HEK293T (cell line): ENCODE measurements at regions not wholly inside any gene's neighbourhood (a gene's known extent, or its start where the extent isn't known, plus 50 kb on each side); places are given as distances from the start of the nearest gene placed in this dataset.

ENCODE experiments used
- CTCF ChIA-PET: fragments of 350-600 bp; formaldehyde crosslinking; extraction: SDS; loops from one replicate; lab custom pipeline; 2021; ENCODE audit warnings: antibody characterized with exemption, inconsistent platforms; lab: Yijun Ruan, JAX
- POLR2A ChIA-PET: fragments of 350-600 bp; formaldehyde crosslinking; extraction: SDS; loops from one replicate; lab custom pipeline; 2020; ENCODE audit warnings: antibody characterized with exemption, inconsistent platforms; lab: Yijun Ruan, JAX
- DNase-seq: peaks from one replicate; pipeline ENCODE4 v3.0.0; 2012; ENCODE audit warnings: mixed read lengths; ENCODE audit errors: extremely low spot score
- ARNT ChIP-seq: fragments of 450-650 bp; IDR thresholded peaks from 2 replicates; pipeline ENCODE4 v1.6.1; 2017; ENCODE audit warnings: mild to moderate bottlenecking
- BHLHE40 ChIP-seq: fragments of 450-650 bp; IDR thresholded peaks from 2 replicates; pipeline ENCODE4 v1.6.1; 2016; ENCODE audit warnings: mild to moderate bottlenecking, moderate library complexity, borderline replicate concordance
- CTBP1 ChIP-seq: fragments of 450-650 bp; IDR thresholded peaks from 2 replicates; pipeline ENCODE4 v1.6.1; 2016; ENCODE audit warnings: borderline replicate concordance
- ELF4 ChIP-seq: fragments of 450-650 bp; IDR thresholded peaks from 2 replicates; pipeline ENCODE4 v1.6.1; 2017; ENCODE audit warnings: antibody characterized with exemption
- FOXA1 ChIP-seq: fragments of 450-650 bp; IDR thresholded peaks from 2 replicates; pipeline ENCODE4 v1.6.1; 2016; ENCODE audit warnings: mild to moderate bottlenecking
- FOXK2 ChIP-seq: fragments of 450-650 bp; IDR thresholded peaks from 2 replicates; pipeline ENCODE4 v1.6.1; 2016; ENCODE audit warnings: mild to moderate bottlenecking
- FOXM1 ChIP-seq: fragments of 450-650 bp; IDR thresholded peaks from 2 replicates; pipeline ENCODE4 v1.6.1; 2017; ENCODE audit warnings: mild to moderate bottlenecking, borderline replicate concordance
- HDGF ChIP-seq: fragments of 450-650 bp; IDR thresholded peaks from 2 replicates; pipeline ENCODE4 v1.6.1; 2017; ENCODE audit warnings: antibody characterized with exemption, borderline replicate concordance
- L3MBTL2 ChIP-seq: fragments of 450-650 bp; conservative IDR thresholded peaks from 2 replicates; pipeline ENCODE4 v1.6.1; 2016; ENCODE audit warnings: mild to moderate bottlenecking
- LEF1 ChIP-seq: fragments of 450-650 bp; IDR thresholded peaks from 2 replicates; pipeline ENCODE4 v1.6.1; 2017; ENCODE audit warnings: mild to moderate bottlenecking, borderline replicate concordance
- NFRKB ChIP-seq: fragments of 450-650 bp; IDR thresholded peaks from 2 replicates; pipeline ENCODE4 v1.6.1; 2016; ENCODE audit warnings: mild to moderate bottlenecking, moderate library complexity
- PKNOX1 ChIP-seq: fragments of 450-650 bp; IDR thresholded peaks from 2 replicates; pipeline ENCODE4 v1.6.1; 2016
- SP1 ChIP-seq: fragments of 450-650 bp; IDR thresholded peaks from 2 replicates; pipeline ENCODE4 v1.6.1; 2017
- SUZ12 ChIP-seq: fragments of 450-650 bp; IDR thresholded peaks from 2 replicates; pipeline ENCODE4 v1.6.1; 2016; ENCODE audit warnings: mild to moderate bottlenecking
- TARDBP ChIP-seq: fragments of 450-650 bp; IDR thresholded peaks from 2 replicates; pipeline ENCODE4 v1.6.1; 2016
- ZNF384 ChIP-seq: fragments of 450-650 bp; IDR thresholded peaks from 2 replicates; pipeline ENCODE4 v1.6.1; 2016

- no peak for DNase-seq
- ChIA-PET CTCF (interaction anchor here (0.8 to 1.2 kb wide), 2 partner anchors 14 to 19 kb away, joined by 3 to 4 read pairs; no protein-coding TSS in a partner anchor), POLR2A (no interaction called here)
- TF ChIP-seq FOXK2, result no peak
These were observed 68.7 kb upstream of the PAX7 start for GRCh38 chr1:18561967-18562366.

- no peak for TF ChIP-seq PKNOX1
- no peak for TF ChIP-seq CTBP1
- no peak for DNase-seq
- CTCF ChIA-PET, result interaction anchor here (0.6 to 1.4 kb wide), 2 partner anchors 8 to 10 kb away, joined by 3 to 6 read pairs; no protein-coding TSS in a partner anchor
- POLR2A ChIA-PET, result no interaction called here
These were observed 66.0 kb upstream of the PAX7 start for GRCh38 chr1:18564676-18565075.

- ChIA-PET POLR2A (no interaction called here), CTCF (interaction anchor here (1.4 kb wide), 1 partner anchor 9 kb away, joined by 3 read pairs; no protein-coding TSS in a partner anchor)
- TF ChIP-seq PKNOX1 (no peak), TARDBP (no peak), CTBP1 (no peak)
- DNase-seq, result no peak
These were observed 65.3 kb upstream of the PAX7 start for GRCh38 chr1:18565321-18565720.

GRCh38 chr1:18568489-18568888 is 62.2 kb upstream of the PAX7 start:
- no peak for DNase-seq
- TF ChIP-seq HDGF (no peak), FOXM1 (no peak), L3MBTL2 (no peak), TARDBP (no peak), LEF1 (no peak), SUZ12 (no peak), FOXK2 (no peak), FOXA1 (no peak)
- CTCF ChIA-PET, result interaction anchor here (0.5 kb wide), 1 partner anchor 823 kb away, joined by 3 read pairs; no protein-coding TSS in a partner anchor
- POLR2A ChIA-PET, result no interaction called here

- DNase-seq, result no peak
- TF ChIP-seq NFRKB, result no peak
- POLR2A ChIA-PET, result no interaction called here
- CTCF ChIA-PET, result no interaction called here
These were observed 61.4 kb upstream of the PAX7 start for GRCh38 chr1:18569251-18569650.

GRCh38 chr1:18569811-18570545 is 60.7 kb upstream of the PAX7 start:
- TF ChIP-seq NFRKB (no peak), HDGF (no peak), FOXM1 (no peak), ZNF384 (no peak), ELF4 (no peak)
- CTCF ChIA-PET, result no interaction called here
- DNase-seq, result no peak
- POLR2A ChIA-PET, result no interaction called here

- DNase-seq, result no peak
- ChIA-PET CTCF (interaction anchor here (0.7 to 2.5 kb wide), 2 partner anchors 10 kb away, joined by 3 to 7 read pairs; no protein-coding TSS in a partner anchor), POLR2A (no interaction called here)
- TF ChIP-seq FOXK2 (no peak), NFRKB (no peak), PKNOX1 (no peak), SUZ12 (no peak), CTBP1 (no peak)
These were observed 59.4 kb upstream of the PAX7 start for GRCh38 chr1:18571275-18571674.

GRCh38 chr1:18572022-18572880 is 58.4 kb upstream of the PAX7 start:
- ChIA-PET POLR2A (no interaction called here), CTCF (interaction anchor here (0.6 to 2.5 kb wide), 3 partner anchors 9 to 172 kb away, joined by 3 to 7 read pairs (median 3); no protein-coding TSS in a partner anchor)
- no peak for DNase-seq
- no peak for TF ChIP-seq FOXK2
- no peak for TF ChIP-seq NFRKB
- no peak for TF ChIP-seq HDGF
- no peak for TF ChIP-seq BHLHE40
- no peak for TF ChIP-seq ZNF384
- TF ChIP-seq SUZ12, result no peak
- TF ChIP-seq TARDBP, result no peak
- TF ChIP-seq ARNT, result no peak
- TF ChIP-seq L3MBTL2, result no peak
- TF ChIP-seq LEF1, result no peak
- TF ChIP-seq FOXM1, result no peak
- no peak for TF ChIP-seq CTBP1
- no peak for TF ChIP-seq ELF4
- no peak for TF ChIP-seq PKNOX1
- TF ChIP-seq FOXA1, result no peak
- TF ChIP-seq SP1, result no peak
